ENCODE measurements at regions not wholly inside any gene's neighbourhood (a gene's known extent, or its start where the extent isn't known, plus 50 kb on each side); places are given as distances from the start of the nearest gene placed in this dataset.

GRCh38 chr3:193862843-193863242 lies 269.8 kb downstream of the OPA1 start:
- H3K9me3 ChIP-seq, result no peaks in the 10 kb centered on the region
- no peak overlapping the region for H3K27ac ChIP-seq
- TF ChIP-seq POLR2A (IDR thresholded peaks at IDR 0.05), result no peak
- TF ChIP-seq CTCF (IDR thresholded peaks at IDR 0.05), result no peak
- H3K36me3 ChIP-seq, result no peaks in the 10 kb centered on the region
- no peaks in the 10 kb centered on the region for H3K27me3 ChIP-seq
- H3K4me1 ChIP-seq, result no peaks in the 10 kb centered on the region
- DNase-seq, result no peak
- H3K4me3 ChIP-seq, result no peak overlapping the region

- H3K27me3 ChIP-seq, result no peaks in the 10 kb centered on the region
- no peak for DNase-seq
- H3K9me3 ChIP-seq, result no peaks in the 10 kb centered on the region
- TF ChIP-seq POLR2A (IDR thresholded peaks at IDR 0.05) (no peak), CTCF (IDR thresholded peaks at IDR 0.05) (no peak)
- H3K27ac ChIP-seq, result no peak overlapping the region
- H3K4me3 ChIP-seq, result no peak overlapping the region
- peaks cover 0 to 2% (median 0%) of the 10 kb centered on the region in 4 donors for H3K4me1 ChIP-seq
- no peaks in the 10 kb centered on the region for H3K36me3 ChIP-seq
These were observed 270.8 kb downstream of the OPA1 start for GRCh38 chr3:193863657-193864357.

GRCh38 chr3:193865339-193865738 lies 270.6 kb upstream of the HES1 start:
- Histone ChIP-seq H3K36me3 (no peaks in the 10 kb centered on the region), H3K4me1 (peaks cover 0 to 11% (median 5%) of the 10 kb centered on the region in 4 donors), H3K4me3 (no peak overlapping the region), H3K9me3 (no peaks in the 10 kb centered on the region), H3K27ac (no peak overlapping the region), H3K27me3 (no peaks in the 10 kb centered on the region)
- no peak for DNase-seq
- TF ChIP-seq CTCF (IDR thresholded peaks at IDR 0.05) (no peak), POLR2A (IDR thresholded peaks at IDR 0.05) (no peak)

GRCh38 chr3:193865896-193866480 lies 270.0 kb upstream of the HES1 start:
- Histone ChIP-seq H3K4me1 (peaks cover 0 to 13% (median 7%) of the 10 kb centered on the region in 4 donors), H3K9me3 (no peaks in the 10 kb centered on the region), H3K27me3 (no peaks in the 10 kb centered on the region), H3K4me3 (no peak overlapping the region), H3K27ac (no peak overlapping the region), H3K36me3 (no peaks in the 10 kb centered on the region)
- DNase-seq, result no peak
- TF ChIP-seq CTCF (IDR thresholded peaks at IDR 0.05) (no peak), POLR2A (IDR thresholded peaks at IDR 0.05) (no peak)

GRCh38 chr3:193868590-193868989 lies 267.4 kb upstream of the HES1 start:
- Histone ChIP-seq H3K4me3 (no peak overlapping the region), H3K27me3 (no peaks in the 10 kb centered on the region), H3K27ac (no peak overlapping the region), H3K36me3 (no peaks in the 10 kb centered on the region), H3K9me3 (no peaks in the 10 kb centered on the region), H3K4me1 (peaks cover 0 to 19% (median 7%) of the 10 kb centered on the region in 4 donors)
- DNase-seq, result peak in 1 of 3 donors; percentile 29
- no peak for TF ChIP-seq CTCF (IDR thresholded peaks at IDR 0.05)
